ENCODE measurements at regions not wholly inside any gene's neighbourhood (a gene's known extent, or its start where the extent isn't known, plus 50 kb on each side); places are given as distances from the start of the nearest gene placed in this dataset.

GRCh38 chr1:112260699-112261098 is 135.3 kb upstream of the CTTNBP2NL start:
- H3K4me1 ChIP-seq (ENCODE audit: insufficient read depth, low read length, poor library complexity, severe bottlenecking), result no peaks in the 10 kb centered on the region
- H3K9me2 ChIP-seq (replicated peaks; ENCODE audit: low read depth, low read length), result no peaks in the 10 kb centered on the region
- H3K9me3 ChIP-seq (ENCODE audit: insufficient read depth, low read depth, low read length), result no peaks in the 10 kb centered on the region
- H3K4me3 ChIP-seq (ENCODE audit: low read length, poor library complexity, severe bottlenecking), result no peak overlapping the region
- no peaks in the 10 kb centered on the region for H3K27me3 ChIP-seq (ENCODE audit: insufficient read depth, low read length, poor library complexity, severe bottlenecking)
- TF ChIP-seq, protein P1, sequence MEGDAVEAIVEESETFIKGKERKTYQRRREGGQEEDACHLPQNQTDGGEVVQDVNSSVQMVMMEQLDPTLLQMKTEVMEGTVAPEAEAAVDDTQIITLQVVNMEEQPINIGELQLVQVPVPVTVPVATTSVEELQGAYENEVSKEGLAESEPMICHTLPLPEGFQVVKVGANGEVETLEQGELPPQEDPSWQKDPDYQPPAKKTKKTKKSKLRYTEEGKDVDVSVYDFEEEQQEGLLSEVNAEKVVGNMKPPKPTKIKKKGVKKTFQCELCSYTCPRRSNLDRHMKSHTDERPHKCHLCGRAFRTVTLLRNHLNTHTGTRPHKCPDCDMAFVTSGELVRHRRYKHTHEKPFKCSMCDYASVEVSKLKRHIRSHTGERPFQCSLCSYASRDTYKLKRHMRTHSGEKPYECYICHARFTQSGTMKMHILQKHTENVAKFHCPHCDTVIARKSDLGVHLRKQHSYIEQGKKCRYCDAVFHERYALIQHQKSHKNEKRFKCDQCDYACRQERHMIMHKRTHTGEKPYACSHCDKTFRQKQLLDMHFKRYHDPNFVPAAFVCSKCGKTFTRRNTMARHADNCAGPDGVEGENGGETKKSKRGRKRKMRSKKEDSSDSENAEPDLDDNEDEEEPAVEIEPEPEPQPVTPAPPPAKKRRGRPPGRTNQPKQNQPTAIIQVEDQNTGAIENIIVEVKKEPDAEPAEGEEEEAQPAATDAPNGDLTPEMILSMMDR (conservative IDR thresholded peaks at IDR 0.05; ENCODE audit: low read length), result no peak
- no peak for TF ChIP-seq EZH2phosphoT487 (IDR thresholded peaks at IDR 0.05; ENCODE audit: borderline replicate concordance)
- no peak overlapping the region for H3K4me2 ChIP-seq (ENCODE audit: low read depth, low read length, poor library complexity, severe bottlenecking)
- H3F3A ChIP-seq (ENCODE audit: low read depth), result no peaks in the 10 kb centered on the region
- no peak overlapping the region for H3K9ac ChIP-seq (ENCODE audit: low read depth, low read length, poor library complexity, severe bottlenecking)
- H2AFZ ChIP-seq (ENCODE audit: low read length), result no peak overlapping the region
- H3K36me3 ChIP-seq (ENCODE audit: insufficient read depth, low read length), result no peaks in the 10 kb centered on the region
- H4K20me1 ChIP-seq (ENCODE audit: insufficient read depth, low read length, poor library complexity, severe bottlenecking), result no peaks in the 10 kb centered on the region
- no peaks in the 10 kb centered on the region for H3K79me2 ChIP-seq (ENCODE audit: insufficient read depth, low read length)

GRCh38 chr1:112262316-112262715 is 133.7 kb upstream of the CTTNBP2NL start:
- Histone ChIP-seq H3K9me3 (ENCODE audit: insufficient read depth, low read depth, low read length) (no peaks in the 10 kb centered on the region), H2AFZ (ENCODE audit: low read length) (no peak overlapping the region), H3K4me1 (ENCODE audit: insufficient read depth, low read length, poor library complexity, severe bottlenecking) (no peaks in the 10 kb centered on the region), H3K36me3 (ENCODE audit: insufficient read depth, low read length) (no peaks in the 10 kb centered on the region), H3K4me2 (ENCODE audit: low read depth, low read length, poor library complexity, severe bottlenecking) (no peak overlapping the region), H3K27me3 (ENCODE audit: insufficient read depth, low read length, poor library complexity, severe bottlenecking) (no peaks in the 10 kb centered on the region), H3K9ac (ENCODE audit: low read depth, low read length, poor library complexity, severe bottlenecking) (no peak overlapping the region), H3K79me2 (ENCODE audit: insufficient read depth, low read length) (no peaks in the 10 kb centered on the region), H3K4me3 (ENCODE audit: low read length, poor library complexity, severe bottlenecking) (no peak overlapping the region), H4K20me1 (ENCODE audit: insufficient read depth, low read length, poor library complexity, severe bottlenecking) (no peaks in the 10 kb centered on the region), H3K9me2 (replicated peaks; ENCODE audit: low read depth, low read length) (no peaks in the 10 kb centered on the region), H3F3A (ENCODE audit: low read depth) (no peaks in the 10 kb centered on the region)
- no peak for TF ChIP-seq EZH2phosphoT487 (IDR thresholded peaks at IDR 0.05; ENCODE audit: borderline replicate concordance)
- TF ChIP-seq, protein P1 (conservative IDR thresholded peaks at IDR 0.05; ENCODE audit: low read length), result no peak

- H3K79me2 ChIP-seq (ENCODE audit: insufficient read depth, low read length), result no peaks in the 10 kb centered on the region
- TF ChIP-seq EZH2phosphoT487 (IDR thresholded peaks at IDR 0.05; ENCODE audit: borderline replicate concordance), result no peak
- TF ChIP-seq, protein P1 (conservative IDR thresholded peaks at IDR 0.05; ENCODE audit: low read length), result no peak
- no peak overlapping the region for H3K9ac ChIP-seq (ENCODE audit: low read depth, low read length, poor library complexity, severe bottlenecking)
- H3K4me2 ChIP-seq (ENCODE audit: low read depth, low read length, poor library complexity, severe bottlenecking), result no peak overlapping the region
- no peaks in the 10 kb centered on the region for H3K27me3 ChIP-seq (ENCODE audit: insufficient read depth, low read length, poor library complexity, severe bottlenecking)
- H3K4me1 ChIP-seq (ENCODE audit: insufficient read depth, low read length, poor library complexity, severe bottlenecking), result no peaks in the 10 kb centered on the region
- H3K36me3 ChIP-seq (ENCODE audit: insufficient read depth, low read length), result no peaks in the 10 kb centered on the region
- no peaks in the 10 kb centered on the region for H4K20me1 ChIP-seq (ENCODE audit: insufficient read depth, low read length, poor library complexity, severe bottlenecking)
- H3K4me3 ChIP-seq (ENCODE audit: low read length, poor library complexity, severe bottlenecking), result no peak overlapping the region
- H3F3A ChIP-seq (ENCODE audit: low read depth), result no peaks in the 10 kb centered on the region
- no peaks in the 10 kb centered on the region for H3K9me2 ChIP-seq (replicated peaks; ENCODE audit: low read depth, low read length)
- no peaks in the 10 kb centered on the region for H3K9me3 ChIP-seq (ENCODE audit: insufficient read depth, low read depth, low read length)
- H2AFZ ChIP-seq (ENCODE audit: low read length), result no peak overlapping the region
These were observed 133.0 kb upstream of the CTTNBP2NL start for GRCh38 chr1:112263042-112263441.
